GM23338 (cell line): ENCODE measurements at regions not wholly inside any gene's neighbourhood (a gene's known extent, or its start where the extent isn't known, plus 50 kb on each side); places are given as distances from the start of the nearest gene placed in this dataset.

Source experiments
- ATAC-seq: fragments of 200-7000 bp; cut with Tn5 transposase; 3 replicates; pipeline ENCODE4 v1.9.1; 2020
- DNase-seq: peaks from one replicate; pipeline ENCODE4 v3.0.0-alpha.2; 2015; ENCODE audit warnings: low spot score
- H2AFZ ChIP-seq: fragments of 200-600 bp; sonication (generic); 2 replicates; pipeline ENCODE4 v1.8.0; 2016; ENCODE audit warnings: antibody characterized with exemption, mild to moderate bottlenecking, moderate library complexity
- H3F3A ChIP-seq: fragments of 200-600 bp; sonication (generic); replicated peaks from 2 replicates; pipeline ENCODE4 v1.8.0; 2017; ENCODE audit warnings: antibody characterized with exemption, mixed run types, low read depth
- H3K27ac ChIP-seq: fragments of 200-600 bp; sonication (generic); 2 replicates; pipeline ENCODE4 v1.6.1; 2016; ENCODE audit warnings: low read depth
- H3K27me3 ChIP-seq: fragments of 200-600 bp; sonication (generic); 2 replicates; pipeline ENCODE4 v1.8.0; 2016; ENCODE audit warnings: mild to moderate bottlenecking, mixed run types, moderate library complexity; ENCODE audit not compliant: insufficient read depth
- H3K36me3 ChIP-seq: fragments of 200-600 bp; sonication (generic); 2 replicates; pipeline ENCODE4 v1.8.0; 2016; ENCODE audit warnings: mild to moderate bottlenecking; ENCODE audit not compliant: insufficient read depth
- H3K4me1 ChIP-seq: fragments of 200-600 bp; sonication (generic); 2 replicates; pipeline ENCODE4 v1.8.0; 2016; ENCODE audit warnings: mild to moderate bottlenecking, moderate library complexity; ENCODE audit not compliant: insufficient read depth
- H3K4me2 ChIP-seq: fragments of 200-600 bp; sonication (generic); 2 replicates; pipeline ENCODE4 v1.7.1; 2017; ENCODE audit warnings: mixed run types
- H3K4me3 ChIP-seq: fragments of 200-600 bp; sonication (generic); 2 replicates; pipeline ENCODE4 v1.6.1; 2016; ENCODE audit warnings: mixed run types
- H3K79me2 ChIP-seq: fragments of 200-600 bp; sonication (generic); replicated peaks from 2 replicates; pipeline ENCODE4 v1.8.0; 2017; ENCODE audit warnings: mild to moderate bottlenecking; ENCODE audit not compliant: insufficient read depth
- H3K9me2 ChIP-seq: fragments of 200-600 bp; sonication (generic); 2 replicates; pipeline ENCODE4 v1.8.0; 2017; ENCODE audit not compliant: insufficient read depth
- H4K20me1 ChIP-seq: fragments of 200-600 bp; sonication (generic); replicated peaks from 2 replicates; pipeline ENCODE4 v1.8.0; 2017; ENCODE audit warnings: mild to moderate bottlenecking; ENCODE audit not compliant: insufficient read depth
- H3K27ac Mint-ChIP-seq: 2 replicates; pipeline ENCODE4 v1.8.0; 2020; ENCODE audit warnings: inconsistent platforms, mild to moderate bottlenecking, moderate library complexity, mixed read lengths
- H3K27me3 Mint-ChIP-seq: 3 replicates; pipeline ENCODE4 v1.8.0; 2022; ENCODE audit warnings: low read depth, mild to moderate bottlenecking, moderate library complexity, mixed read lengths, inconsistent platforms; ENCODE audit not compliant: insufficient read depth, poor library complexity
- H3K36me3 Mint-ChIP-seq: 3 replicates; pipeline ENCODE4 v1.8.0; 2021; ENCODE audit warnings: low read depth, mild to moderate bottlenecking, inconsistent platforms, moderate library complexity, mixed read lengths
- H3K4me1 Mint-ChIP-seq: 3 replicates; pipeline ENCODE4 v1.8.0; 2020; ENCODE audit warnings: mild to moderate bottlenecking, inconsistent platforms, mixed read lengths
- H3K4me3 Mint-ChIP-seq: 3 replicates; pipeline ENCODE4 v1.8.0; 2021; ENCODE audit warnings: moderate library complexity, mild to moderate bottlenecking, inconsistent platforms, mixed read lengths
- H3K9me3 Mint-ChIP-seq: 3 replicates; pipeline ENCODE4 v1.8.0; 2020; ENCODE audit warnings: moderate library complexity, mild to moderate bottlenecking, inconsistent platforms, mixed read lengths
- CREB1 ChIP-seq: fragments of 250-450 bp; sonication (Bioruptor Pico); IDR thresholded peaks from 2 replicates; pipeline ENCODE4 v1.5.0; 2020; ENCODE audit warnings: low read depth, mild to moderate bottlenecking, moderate library complexity
- EZH2 ChIP-seq: fragments of 200-600 bp; sonication (generic); IDR thresholded peaks from one replicate; pipeline ENCODE4 v1.8.0; 2017; ENCODE audit warnings: antibody characterized with exemption, mild to moderate bottlenecking, low read depth; ENCODE audit not compliant: unreplicated experiment
- EZH2phosphoT487 ChIP-seq: fragments of 200-600 bp; sonication (generic); IDR thresholded peaks from one replicate; pipeline ENCODE4 v1.8.1; 2018; ENCODE audit warnings: antibody characterized with exemption; ENCODE audit not compliant: unreplicated experiment
- JUNB ChIP-seq: IDR thresholded peaks from one replicate; pipeline ENCODE4 v1.6.1; 2016; ENCODE audit warnings: antibody characterized with exemption; ENCODE audit not compliant: unreplicated experiment
- NANOG ChIP-seq: IDR thresholded peaks from 2 replicates; pipeline ENCODE4 v1.6.1; 2016; ENCODE audit warnings: antibody characterized with exemption, borderline replicate concordance
- POLR2AphosphoS5 ChIP-seq: IDR thresholded peaks from 2 replicates; pipeline ENCODE4 v1.6.1; 2016; ENCODE audit warnings: antibody characterized with exemption, low read depth
- STAT1 ChIP-seq: IDR thresholded peaks from one replicate; pipeline ENCODE4 v1.6.1; 2016; ENCODE audit warnings: antibody characterized with exemption; ENCODE audit not compliant: unreplicated experiment
- ZNF114 ChIP-seq: fragments of 250-450 bp; sonication (Bioruptor Pico); IDR thresholded peaks from 2 replicates; pipeline ENCODE4 v1.5.0; 2020; ENCODE audit warnings: mild to moderate bottlenecking, moderate library complexity
- ZNF331 ChIP-seq: fragments of 250-450 bp; sonication (Bioruptor Pico); IDR thresholded peaks from 2 replicates; pipeline ENCODE4 v1.5.0; 2020; ENCODE audit warnings: low read depth, mild to moderate bottlenecking, moderate library complexity
- TF ChIP-seq, protein P1 (sequence below): fragments of 250-450 bp; sonication (Bioruptor Pico); IDR thresholded peaks from 2 replicates; pipeline ENCODE4 v1.5.0; 2020; ENCODE audit warnings: mild to moderate bottlenecking, moderate library complexity
- TF ChIP-seq, protein P2 (sequence below): IDR thresholded peaks from 2 replicates; pipeline ENCODE4 v1.6.1; 2016; ENCODE audit warnings: antibody characterized with exemption

DNA sequence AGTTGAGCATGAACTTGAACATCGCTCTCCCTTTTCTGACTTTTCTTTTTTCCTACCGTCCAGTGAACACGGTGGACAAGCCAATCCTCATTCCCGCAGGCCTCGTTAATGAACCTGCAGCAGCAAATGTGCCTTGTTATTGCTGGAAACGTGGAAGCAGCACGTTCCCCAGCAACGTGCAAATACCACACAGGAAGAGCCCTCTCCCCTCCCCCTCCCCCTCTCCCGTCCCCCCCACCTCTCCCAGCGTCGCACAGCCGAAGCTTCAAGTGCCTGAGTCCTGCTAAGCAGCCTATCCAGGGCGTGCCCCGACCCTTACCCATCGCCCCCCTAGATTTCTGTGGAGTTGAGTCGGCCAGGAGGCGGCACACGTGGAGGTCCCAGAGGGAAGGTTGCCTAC, 219.9 kb downstream of the BCOR start:
- H3K27ac Mint-ChIP-seq = no peak overlapping the region

More for the DNA sequence above, 219.9 kb downstream of the BCOR start:
- Histone ChIP-seq H3F3A (no peaks in the 10 kb centered on the region), H3K4me3 (no peak overlapping the region), H3K9me2 (no peaks in the 10 kb centered on the region), H3K27ac (no peak overlapping the region), H2AFZ (no peak overlapping the region), H3K4me1 (no peaks in the 10 kb centered on the region), H3K4me2 (no peak overlapping the region), H3K27me3 (no peaks in the 10 kb centered on the region), H3K36me3 (no peaks in the 10 kb centered on the region), H4K20me1 (no peaks in the 10 kb centered on the region), H3K79me2 (no peaks in the 10 kb centered on the region)
- TF ChIP-seq CREB1 (CRISPR knock-in tag) = no peak
- TF ChIP-seq NANOG = no peak
- TF ChIP-seq STAT1 = no peak
- TF ChIP-seq JUNB = no peak
- TF ChIP-seq EZH2 = no peak
- no peak for TF ChIP-seq POLR2AphosphoS5
- TF ChIP-seq ZNF331 = no peak
- no peak for TF ChIP-seq EZH2phosphoT487
- TF ChIP-seq, protein P1, sequence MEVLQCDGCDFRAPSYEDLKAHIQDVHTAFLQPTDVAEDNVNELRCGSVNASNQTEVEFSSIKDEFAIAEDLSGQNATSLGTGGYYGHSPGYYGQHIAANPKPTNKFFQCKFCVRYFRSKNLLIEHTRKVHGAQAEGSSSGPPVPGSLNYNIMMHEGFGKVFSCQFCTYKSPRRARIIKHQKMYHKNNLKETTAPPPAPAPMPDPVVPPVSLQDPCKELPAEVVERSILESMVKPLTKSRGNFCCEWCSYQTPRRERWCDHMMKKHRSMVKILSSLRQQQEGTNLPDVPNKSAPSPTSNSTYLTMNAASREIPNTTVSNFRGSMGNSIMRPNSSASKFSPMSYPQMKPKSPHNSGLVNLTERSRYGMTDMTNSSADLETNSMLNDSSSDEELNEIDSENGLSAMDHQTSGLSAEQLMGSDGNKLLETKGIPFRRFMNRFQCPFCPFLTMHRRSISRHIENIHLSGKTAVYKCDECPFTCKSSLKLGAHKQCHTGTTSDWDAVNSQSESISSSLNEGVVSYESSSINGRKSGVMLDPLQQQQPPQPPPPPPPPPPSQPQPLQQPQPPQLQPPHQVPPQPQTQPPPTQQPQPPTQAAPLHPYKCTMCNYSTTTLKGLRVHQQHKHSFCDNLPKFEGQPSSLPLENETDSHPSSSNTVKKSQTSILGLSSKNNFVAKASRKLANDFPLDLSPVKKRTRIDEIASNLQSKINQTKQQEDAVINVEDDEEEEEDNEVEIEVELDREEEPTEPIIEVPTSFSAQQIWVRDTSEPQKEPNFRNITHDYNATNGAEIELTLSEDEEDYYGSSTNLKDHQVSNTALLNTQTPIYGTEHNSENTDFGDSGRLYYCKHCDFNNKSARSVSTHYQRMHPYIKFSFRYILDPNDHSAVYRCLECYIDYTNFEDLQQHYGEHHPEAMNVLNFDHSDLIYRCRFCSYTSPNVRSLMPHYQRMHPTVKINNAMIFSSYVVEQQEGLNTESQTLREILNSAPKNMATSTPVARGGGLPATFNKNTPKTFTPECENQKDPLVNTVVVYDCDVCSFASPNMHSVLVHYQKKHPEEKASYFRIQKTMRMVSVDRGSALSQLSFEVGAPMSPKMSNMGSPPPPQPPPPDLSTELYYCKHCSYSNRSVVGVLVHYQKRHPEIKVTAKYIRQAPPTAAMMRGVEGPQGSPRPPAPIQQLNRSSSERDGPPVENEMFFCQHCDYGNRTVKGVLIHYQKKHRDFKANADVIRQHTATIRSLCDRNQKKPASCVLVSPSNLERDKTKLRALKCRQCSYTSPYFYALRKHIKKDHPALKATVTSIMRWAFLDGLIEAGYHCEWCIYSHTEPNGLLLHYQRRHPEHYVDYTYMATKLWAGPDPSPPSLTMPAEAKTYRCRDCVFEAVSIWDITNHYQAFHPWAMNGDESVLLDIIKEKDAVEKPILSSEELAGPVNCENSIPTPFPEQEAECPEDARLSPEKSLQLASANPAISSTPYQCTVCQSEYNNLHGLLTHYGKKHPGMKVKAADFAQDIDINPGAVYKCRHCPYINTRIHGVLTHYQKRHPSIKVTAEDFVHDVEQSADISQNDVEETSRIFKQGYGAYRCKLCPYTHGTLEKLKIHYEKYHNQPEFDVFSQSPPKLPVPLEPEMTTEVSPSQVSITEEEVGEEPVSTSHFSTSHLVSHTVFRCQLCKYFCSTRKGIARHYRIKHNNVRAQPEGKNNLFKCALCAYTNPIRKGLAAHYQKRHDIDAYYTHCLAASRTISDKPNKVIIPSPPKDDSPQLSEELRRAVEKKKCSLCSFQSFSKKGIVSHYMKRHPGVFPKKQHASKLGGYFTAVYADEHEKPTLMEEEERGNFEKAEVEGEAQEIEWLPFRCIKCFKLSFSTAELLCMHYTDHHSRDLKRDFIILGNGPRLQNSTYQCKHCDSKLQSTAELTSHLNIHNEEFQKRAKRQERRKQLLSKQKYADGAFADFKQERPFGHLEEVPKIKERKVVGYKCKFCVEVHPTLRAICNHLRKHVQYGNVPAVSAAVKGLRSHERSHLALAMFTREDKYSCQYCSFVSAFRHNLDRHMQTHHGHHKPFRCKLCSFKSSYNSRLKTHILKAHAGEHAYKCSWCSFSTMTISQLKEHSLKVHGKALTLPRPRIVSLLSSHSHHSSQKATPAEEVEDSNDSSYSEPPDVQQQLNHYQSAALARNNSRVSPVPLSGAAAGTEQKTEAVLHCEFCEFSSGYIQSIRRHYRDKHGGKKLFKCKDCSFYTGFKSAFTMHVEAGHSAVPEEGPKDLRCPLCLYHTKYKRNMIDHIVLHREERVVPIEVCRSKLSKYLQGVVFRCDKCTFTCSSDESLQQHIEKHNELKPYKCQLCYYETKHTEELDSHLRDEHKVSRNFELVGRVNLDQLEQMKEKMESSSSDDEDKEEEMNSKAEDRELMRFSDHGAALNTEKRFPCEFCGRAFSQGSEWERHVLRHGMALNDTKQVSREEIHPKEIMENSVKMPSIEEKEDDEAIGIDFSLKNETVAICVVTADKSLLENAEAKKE = no peak
- TF ChIP-seq, protein P2, sequence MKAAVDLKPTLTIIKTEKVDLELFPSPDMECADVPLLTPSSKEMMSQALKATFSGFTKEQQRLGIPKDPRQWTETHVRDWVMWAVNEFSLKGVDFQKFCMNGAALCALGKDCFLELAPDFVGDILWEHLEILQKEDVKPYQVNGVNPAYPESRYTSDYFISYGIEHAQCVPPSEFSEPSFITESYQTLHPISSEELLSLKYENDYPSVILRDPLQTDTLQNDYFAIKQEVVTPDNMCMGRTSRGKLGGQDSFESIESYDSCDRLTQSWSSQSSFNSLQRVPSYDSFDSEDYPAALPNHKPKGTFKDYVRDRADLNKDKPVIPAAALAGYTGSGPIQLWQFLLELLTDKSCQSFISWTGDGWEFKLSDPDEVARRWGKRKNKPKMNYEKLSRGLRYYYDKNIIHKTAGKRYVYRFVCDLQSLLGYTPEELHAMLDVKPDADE = no peak
- no peak for TF ChIP-seq ZNF114 (CRISPR knock-in tag)
- peak; percentile 51; the same call in 2 of the 3 replicates for ATAC-seq
- DNase-seq = peak; percentile 20
- Mint-ChIP-seq H3K36me3 (no peaks in the 10 kb centered on the region), H3K4me3 (no peak overlapping the region), H3K27me3 (peaks cover 3% of the 10 kb centered on the region), H3K4me1 (peaks cover 9% of the 10 kb centered on the region), H3K9me3 (no peaks in the 10 kb centered on the region)
